IMR-90 (cell line): ENCODE measurements at regions not wholly inside any gene's neighbourhood (a gene's known extent, or its start where the extent isn't known, plus 50 kb on each side); places are given as distances from the start of the nearest gene placed in this dataset.

Experiments used
- ATAC-seq: fragments of 200-7000 bp; cut with Tn5 transposase; 2 replicates; pipeline ENCODE4 v1.9.1; 2020; ENCODE audit warnings: low read depth, mild to moderate bottlenecking, moderate library complexity
- BruUV-seq: library from RNA; stranded (reverse); fragments of 400-500 nt; replicated peaks from 2 replicates; lab custom pipeline; 2021; lab: Mats Ljungman, UMichigan
- CTCF ChIA-PET: fragments of 300-600 bp; formaldehyde crosslinking; extraction: SDS; loops from one replicate; lab custom pipeline; 2021; ENCODE audit warnings: antibody characterized with exemption; lab: Yijun Ruan, JAX
- POLR2A ChIA-PET: fragments of 300-600 bp; sonication (Branson Sonifier 250); formaldehyde crosslinking; loops from one replicate; lab custom pipeline; 2022; ENCODE audit warnings: antibody characterized with exemption; ENCODE audit not compliant: unreplicated experiment; lab: Charles Lee
- DNase-seq: peaks from one replicate; pipeline ENCODE4 v3.0.0; 2013
- H2AFZ ChIP-seq: replicated peaks from 2 replicates; pipeline ENCODE3; 2013; ENCODE audit warnings: low read length, mild to moderate bottlenecking; ENCODE audit not compliant: poor library complexity
- H2AK5ac ChIP-seq: 2 replicates; pipeline ENCODE4 v1.6.1; 2013; ENCODE audit warnings: low read depth, low read length, inconsistent platforms
- H2AK9ac ChIP-seq: replicated peaks from 2 replicates; pipeline ENCODE3; 2013; ENCODE audit warnings: mild to moderate bottlenecking, low read depth, low read length, moderate library complexity; ENCODE audit not compliant: poor library complexity
- H2BK120ac ChIP-seq: 2 replicates; pipeline ENCODE4 v1.6.1; 2013; ENCODE audit warnings: low read depth, low read length, inconsistent platforms
- H2BK15ac ChIP-seq: 3 replicates; pipeline ENCODE4 v1.6.1; 2013; ENCODE audit warnings: low read depth, low read length, inconsistent platforms
- H2BK20ac ChIP-seq: 2 replicates; pipeline ENCODE4 v1.6.1; 2013; ENCODE audit warnings: low read depth, mild to moderate bottlenecking, inconsistent platforms, low read length, moderate library complexity
- H2BK5ac ChIP-seq: 2 replicates; pipeline ENCODE4 v1.6.1; 2013; ENCODE audit warnings: mild to moderate bottlenecking, low read depth, low read length, inconsistent platforms; ENCODE audit not compliant: poor library complexity, severe bottlenecking
- H3K14ac ChIP-seq: replicated peaks from 2 replicates; pipeline ENCODE4 v1.6.1; 2013; ENCODE audit warnings: low read depth, low read length, inconsistent platforms
- H3K18ac ChIP-seq: 2 replicates; pipeline ENCODE4 v1.6.1; 2013; ENCODE audit warnings: low read depth, low read length, control low read depth
- H3K23ac ChIP-seq: 2 replicates; pipeline ENCODE4 v1.6.1; 2013; ENCODE audit warnings: low read depth, low read length, inconsistent platforms
- H3K27ac ChIP-seq: 2 replicates; pipeline ENCODE4 v1.5.1; 2013; ENCODE audit warnings: mild to moderate bottlenecking, control low read depth, low read length; ENCODE audit not compliant: insufficient read depth
- H3K27me3 ChIP-seq: 2 replicates; pipeline ENCODE4 v1.6.1; 2013; ENCODE audit warnings: low read length; ENCODE audit not compliant: control insufficient read depth, insufficient read depth
- H3K36me3 ChIP-seq: 2 replicates; pipeline ENCODE4 v1.6.1; 2013; ENCODE audit warnings: low read length, mixed read lengths; ENCODE audit not compliant: control insufficient read depth, insufficient read depth
- H3K4ac ChIP-seq: 2 replicates; pipeline ENCODE4 v1.6.1; 2013; ENCODE audit warnings: low read depth, low read length, inconsistent platforms
- H3K4me1 ChIP-seq: 2 replicates; pipeline ENCODE4 v1.6.1; 2013; ENCODE audit warnings: low read length, mixed read lengths; ENCODE audit not compliant: control insufficient read depth, insufficient read depth
- H3K4me2 ChIP-seq: 2 replicates; pipeline ENCODE4 v1.6.1; 2013; ENCODE audit warnings: low read depth, mild to moderate bottlenecking, control low read depth, low read length, moderate library complexity
- H3K4me3 ChIP-seq: 2 replicates; pipeline ENCODE4 v1.5.1; 2013; ENCODE audit warnings: low read depth, mild to moderate bottlenecking, control low read depth, low read length, moderate library complexity; ENCODE audit not compliant: insufficient read depth
- H3K56ac ChIP-seq: 2 replicates; pipeline ENCODE4 v1.6.1; 2013; ENCODE audit warnings: low read length, inconsistent platforms; ENCODE audit not compliant: insufficient read depth; ENCODE audit errors: extremely low read depth
- H3K79me1 ChIP-seq, 2 experiments: 2 replicates each; pipeline ENCODE4 v1.6.1; 2013; ENCODE audit warnings: low read length in 2 of 2, inconsistent platforms in 1 of 2, low read depth in 1 of 2
- H3K9ac ChIP-seq: 2 replicates; pipeline ENCODE4 v1.6.1; 2013; ENCODE audit warnings: low read depth, low read length, control low read depth
- H3K9me1 ChIP-seq: 2 replicates; pipeline ENCODE4 v1.6.1; 2013; ENCODE audit warnings: low read length, inconsistent platforms; ENCODE audit not compliant: insufficient read depth
- H3K9me3 ChIP-seq: 2 replicates; pipeline ENCODE4 v1.6.1; 2013; ENCODE audit warnings: low read length; ENCODE audit not compliant: control insufficient read depth, insufficient read depth
- H4K20me1 ChIP-seq: 2 replicates; pipeline ENCODE4 v1.6.1; 2013; ENCODE audit warnings: low read length, inconsistent platforms; ENCODE audit not compliant: insufficient read depth
- H4K5ac ChIP-seq: 2 replicates; pipeline ENCODE4 v1.6.1; 2013; ENCODE audit warnings: mild to moderate bottlenecking, low read depth, low read length, control low read depth
- H4K8ac ChIP-seq, 2 experiments: 2 replicates each; pipeline ENCODE4 v1.6.1; 2013; ENCODE audit warnings: low read depth in 2 of 2, low read length in 2 of 2, control low read depth in 1 of 2, inconsistent platforms in 1 of 2
- H4K91ac ChIP-seq: 2 replicates; pipeline ENCODE4 v1.6.1; 2013; ENCODE audit warnings: low read depth, low read length, inconsistent platforms; ENCODE audit not compliant: insufficient read depth
- BHLHE40 ChIP-seq: fragments of 150-350 bp; IDR thresholded peaks from 2 replicates; pipeline ENCODE4 v1.6.1; 2016; ENCODE audit warnings: mild to moderate bottlenecking, low read depth, low read length
- CEBPB ChIP-seq: IDR thresholded peaks from 2 replicates; pipeline ENCODE4 v1.6.1; 2012; ENCODE audit warnings: low read depth, low read length, improper control_type of control experiment
- CHD1 ChIP-seq: IDR thresholded peaks from 2 replicates; pipeline ENCODE4 v1.6.1; 2012; ENCODE audit warnings: low read depth, low read length, improper control_type of control experiment
- FOS ChIP-seq: fragments of 150-350 bp; IDR thresholded peaks from 2 replicates; pipeline ENCODE4 v1.6.1; 2016; ENCODE audit warnings: low read depth, low read length
- MAFK ChIP-seq: IDR thresholded peaks from 2 replicates; pipeline ENCODE4 v1.6.1; 2012; ENCODE audit warnings: low read depth, low read length, improper control_type of control experiment
- MAZ ChIP-seq: IDR thresholded peaks from 2 replicates; pipeline ENCODE4 v1.6.1; 2012; ENCODE audit warnings: low read depth, mild to moderate bottlenecking, low read length, improper control_type of control experiment, moderate library complexity, borderline replicate concordance
- MXI1 ChIP-seq: IDR thresholded peaks from 2 replicates; pipeline ENCODE4 v1.6.1; 2012; ENCODE audit warnings: low read depth, mild to moderate bottlenecking, low read length, moderate library complexity, borderline replicate concordance
- NFE2L2 ChIP-seq: fragments of 150-350 bp; IDR thresholded peaks from 2 replicates; pipeline ENCODE4 v1.6.1; 2016; ENCODE audit warnings: low read depth, mild to moderate bottlenecking, low read length
- POLR2A ChIP-seq: IDR thresholded peaks from 2 replicates; pipeline ENCODE4 v1.6.1; 2012; ENCODE audit warnings: mild to moderate bottlenecking, low read depth, low read length
- RAD21 ChIP-seq: IDR thresholded peaks from 2 replicates; pipeline ENCODE4 v1.6.1; 2012; ENCODE audit warnings: low read length, improper control_type of control experiment
- RCOR1 ChIP-seq: IDR thresholded peaks from 2 replicates; pipeline ENCODE4 v1.6.1; 2012; ENCODE audit warnings: mild to moderate bottlenecking, low read length, improper control_type of control experiment; ENCODE audit not compliant: insufficient replicate concordance
- RFX5 ChIP-seq: IDR thresholded peaks from 2 replicates; pipeline ENCODE4 v1.8.0; 2012; ENCODE audit warnings: low read depth, mild to moderate bottlenecking, low read length, moderate library complexity
- SMC3 ChIP-seq: fragments of 150-350 bp; IDR thresholded peaks from 2 replicates; pipeline ENCODE4 v1.6.1; 2016; ENCODE audit warnings: low read depth, mild to moderate bottlenecking, antibody characterized with exemption, low read length, moderate library complexity
- WGBS, 2 experiments: methylation state at CpG; one replicate each; pipeline versions ENCODE4 v1.1.5 to v1.1.7; 2013; ENCODE audit warnings: missing lambda C conversion rate in 2 of 2; ENCODE audit not compliant: insufficient read length in 1 of 2; ENCODE audit errors: extremely low coverage in 2 of 2; 5-methylcytosine and 5-hydroxymethylcytosine counted together
- dilution Hi-C: fragments of 300-500 bp; cut with HindIII; formaldehyde crosslinking; loops from one replicate; pipeline ENCODE4 v1.14.3; 2018; ENCODE audit warnings: low sequenced_read_pairs; ENCODE audit not compliant: unreplicated experiment
- in situ Hi-C: fragments of 300-500 bp; cut with MboI; formaldehyde crosslinking; loops from 3 replicates; pipeline ENCODE4 v1.14.3; 2019; ENCODE audit warnings: low sequenced_read_pairs, inconsistent platforms, mixed read lengths
- intact Hi-C: fragments of 100-400 bp; cut with micrococcal nuclease; formaldehyde crosslinking; loops from 2 replicates; pipeline ENCODE4 v1.10.0; 2022
- TF ChIP-seq, protein P1 (sequence below): conservative IDR thresholded peaks from 2 replicates; pipeline ENCODE4 v1.5.1; 2012; ENCODE audit warnings: mild to moderate bottlenecking, low read depth, low read length, improper control_type of control experiment
- TF ChIP-seq, protein P2 (sequence below): fragments of 150-350 bp; IDR thresholded peaks from 2 replicates; pipeline ENCODE4 v1.6.1; 2016; ENCODE audit warnings: low read depth, mild to moderate bottlenecking, low read length, moderate library complexity, borderline replicate concordance
- TF ChIP-seq, protein P3 (sequence below): fragments of 150-350 bp; IDR thresholded peaks from 2 replicates; pipeline ENCODE4 v1.6.1; 2017; ENCODE audit warnings: mild to moderate bottlenecking, antibody characterized with exemption, low read length, low read depth

- POLR2A ChIA-PET = no interaction called here
- dilution Hi-C loops = no loop called here
Measured at GRCh38 chr5:44048276-44048984, 340.8 kb downstream of the FGF10 start.

More at GRCh38 chr5:44048276-44048984, 340.8 kb downstream of the FGF10 start:
- Histone ChIP-seq H4K5ac (no peak overlapping the region), H3K14ac (no peak overlapping the region), H2AK5ac (no peak overlapping the region), H2AFZ (no peak overlapping the region), H3K9me1 (no peaks in the 10 kb centered on the region), H4K20me1 (no peaks in the 10 kb centered on the region), H2BK15ac (no peak overlapping the region), H3K27me3 (no peaks in the 10 kb centered on the region), H3K27ac (no peak overlapping the region), H2BK120ac (no peak overlapping the region), H3K9me3 (no peaks in the 10 kb centered on the region), H2BK20ac (no peak overlapping the region), H3K56ac (no peak overlapping the region), H3K4ac (no peak overlapping the region), H4K8ac (no peak overlapping the region), H3K36me3 (no peaks in the 10 kb centered on the region), H3K79me1 (no peaks in the 10 kb centered on the region), H4K91ac (no peak overlapping the region), H2AK9ac (no peak overlapping the region), H3K9ac (no peak overlapping the region), H3K18ac (no peak overlapping the region), H2BK5ac (no peak overlapping the region), H3K23ac (no peak overlapping the region), H3K4me2 (no peak overlapping the region), H3K4me1 (no peaks in the 10 kb centered on the region), H3K4me3 (no peak overlapping the region)
- DNase-seq (no peak), ATAC-seq (no peak)
- CTCF ChIA-PET = no interaction called here
- TF ChIP-seq CEBPB (no peak), RCOR1 (no peak), SMC3 (no peak), FOS (no peak), POLR2A (no peak), BHLHE40 (no peak), RAD21 (no peak), MAZ (no peak), NFE2L2 (no peak), CHD1 (no peak), RFX5 (no peak), MAFK (no peak), MXI1 (no peak)
- TF ChIP-seq, protein P1, sequence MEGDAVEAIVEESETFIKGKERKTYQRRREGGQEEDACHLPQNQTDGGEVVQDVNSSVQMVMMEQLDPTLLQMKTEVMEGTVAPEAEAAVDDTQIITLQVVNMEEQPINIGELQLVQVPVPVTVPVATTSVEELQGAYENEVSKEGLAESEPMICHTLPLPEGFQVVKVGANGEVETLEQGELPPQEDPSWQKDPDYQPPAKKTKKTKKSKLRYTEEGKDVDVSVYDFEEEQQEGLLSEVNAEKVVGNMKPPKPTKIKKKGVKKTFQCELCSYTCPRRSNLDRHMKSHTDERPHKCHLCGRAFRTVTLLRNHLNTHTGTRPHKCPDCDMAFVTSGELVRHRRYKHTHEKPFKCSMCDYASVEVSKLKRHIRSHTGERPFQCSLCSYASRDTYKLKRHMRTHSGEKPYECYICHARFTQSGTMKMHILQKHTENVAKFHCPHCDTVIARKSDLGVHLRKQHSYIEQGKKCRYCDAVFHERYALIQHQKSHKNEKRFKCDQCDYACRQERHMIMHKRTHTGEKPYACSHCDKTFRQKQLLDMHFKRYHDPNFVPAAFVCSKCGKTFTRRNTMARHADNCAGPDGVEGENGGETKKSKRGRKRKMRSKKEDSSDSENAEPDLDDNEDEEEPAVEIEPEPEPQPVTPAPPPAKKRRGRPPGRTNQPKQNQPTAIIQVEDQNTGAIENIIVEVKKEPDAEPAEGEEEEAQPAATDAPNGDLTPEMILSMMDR = no peak
- TF ChIP-seq, protein P2, sequence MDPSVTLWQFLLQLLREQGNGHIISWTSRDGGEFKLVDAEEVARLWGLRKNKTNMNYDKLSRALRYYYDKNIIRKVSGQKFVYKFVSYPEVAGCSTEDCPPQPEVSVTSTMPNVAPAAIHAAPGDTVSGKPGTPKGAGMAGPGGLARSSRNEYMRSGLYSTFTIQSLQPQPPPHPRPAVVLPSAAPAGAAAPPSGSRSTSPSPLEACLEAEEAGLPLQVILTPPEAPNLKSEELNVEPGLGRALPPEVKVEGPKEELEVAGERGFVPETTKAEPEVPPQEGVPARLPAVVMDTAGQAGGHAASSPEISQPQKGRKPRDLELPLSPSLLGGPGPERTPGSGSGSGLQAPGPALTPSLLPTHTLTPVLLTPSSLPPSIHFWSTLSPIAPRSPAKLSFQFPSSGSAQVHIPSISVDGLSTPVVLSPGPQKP = no peak
- TF ChIP-seq, protein P3, sequence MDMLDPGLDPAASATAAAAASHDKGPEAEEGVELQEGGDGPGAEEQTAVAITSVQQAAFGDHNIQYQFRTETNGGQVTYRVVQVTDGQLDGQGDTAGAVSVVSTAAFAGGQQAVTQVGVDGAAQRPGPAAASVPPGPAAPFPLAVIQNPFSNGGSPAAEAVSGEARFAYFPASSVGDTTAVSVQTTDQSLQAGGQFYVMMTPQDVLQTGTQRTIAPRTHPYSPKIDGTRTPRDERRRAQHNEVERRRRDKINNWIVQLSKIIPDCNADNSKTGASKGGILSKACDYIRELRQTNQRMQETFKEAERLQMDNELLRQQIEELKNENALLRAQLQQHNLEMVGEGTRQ = no peak
- BruUV-seq = no TSS peak
- intact Hi-C loops = no loop called here
- WGBS, 2 experiments = no CpG with 5 or more reads among the region's 4 CpGs
- in situ Hi-C loops = no loop called here
